Bronchial epithelial cell (primary cell): ENCODE measurements at regions not wholly inside any gene's neighbourhood (a gene's known extent, or its start where the extent isn't known, plus 50 kb on each side); places are given as distances from the start of the nearest gene placed in this dataset.

ENCODE experiments used
- DNase-seq: peaks from one replicate; pipeline ENCODE4 v3.0.0-alpha.2; 2010; ENCODE audit warnings: low read depth
- FAIRE-seq: peaks from 2 replicates; lab custom pipeline; 2011; peaks lifted over from hg19 to GRCh38; lab: Jason Lieb, UNC
- H3K27me3 ChIP-seq: 2 replicates; pipeline ENCODE4 v1.5.1; 2011; ENCODE audit warnings: low read length; ENCODE audit not compliant: control insufficient read depth, insufficient read depth
- H3K36me3 ChIP-seq: 2 replicates; pipeline ENCODE4 v1.5.1; 2011; ENCODE audit warnings: low read length; ENCODE audit not compliant: control insufficient read depth, insufficient read depth
- H3K4me3 ChIP-seq: 2 replicates; pipeline ENCODE4 v1.5.1; 2011; ENCODE audit warnings: mild to moderate bottlenecking, low read depth, low read length, control low read depth
- TF ChIP-seq, protein P1 (sequence below): IDR thresholded peaks from 2 replicates; pipeline ENCODE4 v1.5.1; 2011; ENCODE audit warnings: mild to moderate bottlenecking, moderate library complexity, low read length, control low read depth, inconsistent platforms; ENCODE audit not compliant: insufficient read depth, severe bottlenecking

DNA sequence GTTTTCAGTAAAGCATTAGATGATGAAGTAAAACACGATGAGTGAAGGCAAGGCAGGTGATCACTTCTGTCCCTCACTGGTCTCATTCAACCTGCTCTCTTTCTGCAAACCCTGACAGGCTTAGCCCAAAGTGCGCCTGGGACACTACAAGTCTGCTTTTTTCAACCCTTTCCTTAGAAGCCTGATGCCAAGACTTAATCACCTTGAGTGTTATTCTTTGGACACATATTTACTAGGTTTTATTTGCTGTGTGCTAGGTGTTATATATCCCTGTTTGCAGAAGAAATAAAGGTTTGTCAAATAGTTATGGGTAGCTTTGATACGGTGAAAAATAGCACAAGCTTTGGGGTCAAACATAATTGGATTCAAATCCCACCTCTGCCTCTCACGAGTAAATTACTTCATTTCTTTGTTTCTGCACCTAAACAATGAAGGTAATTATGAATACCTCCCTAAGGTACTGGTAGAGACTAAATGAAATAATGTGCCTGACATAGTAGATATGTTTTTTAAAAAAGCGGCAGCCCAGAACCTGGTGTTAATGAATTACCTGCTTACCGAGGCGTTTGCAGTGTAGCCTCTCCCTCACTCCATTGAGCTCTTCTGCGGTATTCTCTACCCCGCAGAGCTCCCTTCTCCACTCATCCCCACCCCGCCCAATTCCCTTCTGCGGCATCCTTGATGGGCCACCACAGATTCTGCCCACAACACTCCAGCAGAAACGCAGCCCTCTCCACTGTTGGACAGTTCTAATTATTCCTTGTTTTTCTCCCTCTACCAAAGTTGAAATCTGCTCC is 269.0 kb upstream of the TPM1 start:
- Histone ChIP-seq H3K4me3 (no peak overlapping the region), H3K27me3 (no peaks in the 10 kb centered on the region), H3K36me3 (no peaks in the 10 kb centered on the region)
- no peak for FAIRE-seq
- TF ChIP-seq, protein P1, sequence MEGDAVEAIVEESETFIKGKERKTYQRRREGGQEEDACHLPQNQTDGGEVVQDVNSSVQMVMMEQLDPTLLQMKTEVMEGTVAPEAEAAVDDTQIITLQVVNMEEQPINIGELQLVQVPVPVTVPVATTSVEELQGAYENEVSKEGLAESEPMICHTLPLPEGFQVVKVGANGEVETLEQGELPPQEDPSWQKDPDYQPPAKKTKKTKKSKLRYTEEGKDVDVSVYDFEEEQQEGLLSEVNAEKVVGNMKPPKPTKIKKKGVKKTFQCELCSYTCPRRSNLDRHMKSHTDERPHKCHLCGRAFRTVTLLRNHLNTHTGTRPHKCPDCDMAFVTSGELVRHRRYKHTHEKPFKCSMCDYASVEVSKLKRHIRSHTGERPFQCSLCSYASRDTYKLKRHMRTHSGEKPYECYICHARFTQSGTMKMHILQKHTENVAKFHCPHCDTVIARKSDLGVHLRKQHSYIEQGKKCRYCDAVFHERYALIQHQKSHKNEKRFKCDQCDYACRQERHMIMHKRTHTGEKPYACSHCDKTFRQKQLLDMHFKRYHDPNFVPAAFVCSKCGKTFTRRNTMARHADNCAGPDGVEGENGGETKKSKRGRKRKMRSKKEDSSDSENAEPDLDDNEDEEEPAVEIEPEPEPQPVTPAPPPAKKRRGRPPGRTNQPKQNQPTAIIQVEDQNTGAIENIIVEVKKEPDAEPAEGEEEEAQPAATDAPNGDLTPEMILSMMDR, result no peak
- DNase-seq, result no peak

DNA sequence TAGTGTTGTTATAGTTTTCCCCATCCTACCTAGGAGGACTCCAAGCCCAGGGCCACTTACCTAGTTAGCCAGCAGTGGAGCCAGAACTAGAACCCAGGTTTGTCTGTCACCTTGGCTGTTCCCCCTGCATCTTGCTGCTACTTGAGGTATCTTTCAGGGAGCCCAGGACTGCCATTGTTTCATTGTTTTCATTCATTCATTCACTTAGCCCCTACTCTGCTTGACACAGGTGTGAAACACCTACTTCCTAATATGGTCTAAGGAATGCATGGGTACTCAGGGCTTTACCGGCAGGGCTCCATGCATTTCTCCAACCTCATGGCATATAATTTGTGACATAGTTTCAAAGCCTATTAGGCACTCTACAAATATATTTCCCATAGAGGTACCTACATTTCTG is 266.6 kb upstream of the TPM1 start:
- no peaks in the 10 kb centered on the region for H3K27me3 ChIP-seq
- DNase-seq (no peak), FAIRE-seq (no peak)
- TF ChIP-seq, protein P1, result no peak
- no peaks in the 10 kb centered on the region for H3K36me3 ChIP-seq
- no peak overlapping the region for H3K4me3 ChIP-seq

DNA sequence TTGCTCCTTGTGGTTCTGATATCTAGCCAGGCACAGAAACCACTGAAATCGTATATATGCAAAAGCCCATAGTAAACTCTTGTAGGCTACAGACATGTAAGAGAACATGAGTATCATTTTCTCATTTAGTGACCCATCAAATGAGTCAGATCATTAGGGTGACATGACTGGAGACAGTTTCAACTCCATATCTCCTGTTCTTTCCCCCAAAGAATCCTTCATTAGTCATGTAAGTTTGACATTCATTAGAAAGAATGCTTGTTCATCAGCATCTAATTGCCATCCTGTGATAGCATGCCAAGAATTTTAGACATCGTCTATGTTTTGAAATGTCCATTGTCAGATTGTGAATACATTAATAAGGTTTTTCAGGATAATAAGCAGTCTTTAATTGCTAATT is 264.9 kb upstream of the TPM1 start:
- FAIRE-seq, result no peak
- H3K4me3 ChIP-seq, result no peak overlapping the region

DNA sequence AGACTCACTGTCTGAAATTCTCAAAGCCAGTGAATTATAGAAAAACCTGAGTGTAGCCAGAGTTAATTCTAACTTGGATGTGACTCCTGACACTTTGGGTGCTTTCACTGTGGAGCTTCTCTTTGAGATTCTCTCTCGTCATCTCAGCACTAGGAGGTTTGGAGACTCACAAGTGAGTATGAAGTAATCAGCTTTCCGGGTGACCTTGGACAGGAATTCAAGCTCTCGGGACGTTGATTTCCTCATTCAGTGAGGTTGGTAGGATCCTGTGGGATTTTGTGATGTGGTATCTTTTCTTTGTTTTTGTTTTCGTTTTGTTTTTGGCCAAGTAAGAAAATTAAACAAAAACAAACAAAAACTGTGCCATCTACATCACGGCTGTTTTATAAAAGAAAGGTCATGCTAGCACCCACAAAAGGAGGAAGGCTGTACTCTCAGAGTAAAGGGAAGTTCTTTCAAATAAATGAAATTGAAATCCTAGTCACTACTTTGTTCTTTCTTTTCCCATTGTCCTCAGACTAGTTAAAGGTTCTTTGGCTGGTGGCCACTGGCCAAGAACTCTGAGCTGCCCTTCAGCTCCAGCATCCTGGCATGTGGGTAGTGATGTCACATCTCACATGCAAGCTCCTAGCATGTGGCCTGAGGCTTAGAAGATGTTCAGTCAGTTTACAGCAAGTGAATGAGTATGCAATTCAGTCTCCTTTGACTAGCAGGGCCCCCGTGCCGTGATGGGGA is 263.3 kb upstream of the TPM1 start:
- no peaks in the 10 kb centered on the region for H3K27me3 ChIP-seq
- H3K4me3 ChIP-seq, result no peak overlapping the region
- no peak for DNase-seq
- TF ChIP-seq, protein P1, result no peak
- FAIRE-seq, result no peak
- H3K36me3 ChIP-seq, result no peaks in the 10 kb centered on the region

More for the DNA sequence above, 264.9 kb upstream of the TPM1 start:
- Histone ChIP-seq H3K27me3 (no peaks in the 10 kb centered on the region), H3K36me3 (no peaks in the 10 kb centered on the region)
- DNase-seq, result peak; percentile 50
- TF ChIP-seq, protein P1, result no peak

DNA sequence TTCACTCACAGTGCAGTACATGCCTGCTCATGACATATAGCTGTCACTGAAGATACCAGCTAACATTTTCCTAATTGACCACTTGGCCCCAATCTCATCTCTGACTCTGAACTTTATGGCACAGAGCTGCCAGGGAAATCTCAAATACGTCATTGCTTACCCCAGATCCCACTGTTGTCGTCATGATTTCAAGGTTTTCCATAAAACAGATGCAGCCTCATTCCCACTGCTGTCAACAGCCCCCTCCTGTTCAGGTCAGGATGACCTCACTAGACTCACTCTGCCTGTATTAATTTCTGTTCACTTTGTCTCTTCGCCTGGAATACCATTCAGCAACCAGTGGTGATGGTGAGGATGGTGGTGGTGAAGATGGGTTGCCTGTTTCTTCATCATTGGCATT is 262.6 kb upstream of the TPM1 start:
- TF ChIP-seq, protein P1, result no peak
- no peaks in the 10 kb centered on the region for H3K27me3 ChIP-seq
- H3K36me3 ChIP-seq, result no peaks in the 10 kb centered on the region
- DNase-seq (no peak), FAIRE-seq (no peak)
- H3K4me3 ChIP-seq, result no peak overlapping the region
